SK-N-SH (cell line): ENCODE measurements at regions not wholly inside any gene's neighbourhood (a gene's known extent, or its start where the extent isn't known, plus 50 kb on each side); places are given as distances from the start of the nearest gene placed in this dataset.

Experiments used
- CTCF ChIA-PET: fragments of 300-600, 350-600 bp; formaldehyde crosslinking; extraction: SDS; loops from one replicate; lab custom pipeline; 2021; lab: Yijun Ruan, JAX
- POLR2A ChIA-PET: fragments of 350-600 bp; sonication (Branson Sonifier 250); formaldehyde crosslinking; extraction: SDS; loops from one replicate; lab custom pipeline; 2020; ENCODE audit warnings: antibody characterized with exemption, inconsistent platforms; lab: Yijun Ruan, JAX
- DNase-seq: peaks from one replicate; pipeline ENCODE4 v3.0.0; 2012
- H2AFZ ChIP-seq: fragments of 200-600 bp; sonication (generic); 2 replicates; pipeline ENCODE4 v1.8.1; 2016; ENCODE audit warnings: antibody characterized with exemption, mild to moderate bottlenecking, low read depth
- H3F3A ChIP-seq: fragments of 200-600 bp; sonication (generic); replicated peaks from 2 replicates; pipeline ENCODE3; 2016; ENCODE audit warnings: antibody characterized with exemption, mild to moderate bottlenecking; ENCODE audit not compliant: insufficient read depth
- H3K27ac ChIP-seq, 2 experiments: fragments of 200-500 bp in 1 of 2; fragments of 200-600 bp in 1 of 2; sonication (Bioruptor generic) in 1 of 2; sonication (generic), shearing (Covaris generic) in 1 of 2; 2 replicates each; pipeline versions ENCODE4 v1.5.1 to v1.6.1; 2014 to 2016; ENCODE audit warnings: low read depth in 2 of 2, inconsistent platforms in 1 of 2, low read length in 1 of 2, mild to moderate bottlenecking in 1 of 2, mixed read lengths in 1 of 2
- H3K27me3 ChIP-seq: fragments of 200-600 bp; sonication (generic), shearing (Covaris generic); 2 replicates; pipeline ENCODE4 v1.6.1; 2016; ENCODE audit warnings: mixed run types; ENCODE audit not compliant: insufficient read depth
- H3K36me3 ChIP-seq, 2 experiments: fragments of 200-500 bp in 1 of 2; fragments of 200-600 bp in 1 of 2; sonication (Bioruptor generic) in 1 of 2; sonication (generic) in 1 of 2; replicated peaks in 1 of 2; 2 replicates each; pipeline versions ENCODE3 to v1.5.1; 2014 to 2016; ENCODE audit warnings: low read length in 1 of 2, mild to moderate bottlenecking in 1 of 2; ENCODE audit not compliant: insufficient read depth in 2 of 2, control insufficient read depth in 1 of 2
- H3K4me1 ChIP-seq, 2 experiments: fragments of 200-500 bp in 1 of 2; fragments of 200-600 bp in 1 of 2; sonication (Bioruptor generic) in 1 of 2; sonication (generic), shearing (Covaris generic) in 1 of 2; 2 replicates each; pipeline versions ENCODE4 v1.5.1 to v1.6.1; 2014 to 2016; ENCODE audit warnings: low read depth in 1 of 2, low read length in 1 of 2, mixed run types in 1 of 2; ENCODE audit not compliant: insufficient read depth in 2 of 2, control insufficient read depth in 1 of 2
- H3K4me2 ChIP-seq: fragments of 200-600 bp; sonication (generic), shearing (Covaris generic); 2 replicates; pipeline ENCODE4 v1.6.1; 2017; ENCODE audit warnings: mixed run types
- H3K4me3 ChIP-seq, 2 experiments: fragments of 200-500 bp in 1 of 2; fragments of 200-600 bp in 1 of 2; sonication (Bioruptor generic) in 1 of 2; sonication (generic), shearing (Covaris generic) in 1 of 2; 2 replicates each; pipeline versions ENCODE4 v1.5.1 to v1.8.1; 2014 to 2016; ENCODE audit warnings: low read depth in 2 of 2, inconsistent platforms in 1 of 2, low read length in 1 of 2, mild to moderate bottlenecking in 1 of 2, mixed read lengths in 1 of 2, moderate library complexity in 1 of 2
- H3K79me2 ChIP-seq: fragments of 200-600 bp; sonication (generic); 2 replicates; pipeline ENCODE4 v1.8.1; 2017; ENCODE audit warnings: mild to moderate bottlenecking; ENCODE audit not compliant: insufficient read depth
- H3K9ac ChIP-seq: fragments of 200-600 bp; sonication (generic); 2 replicates; pipeline ENCODE4 v1.6.1; 2017; ENCODE audit warnings: mixed run types
- H3K9me2 ChIP-seq: fragments of 200-600 bp; sonication (generic); 2 replicates; pipeline ENCODE4 v1.6.1; 2017; ENCODE audit warnings: mixed run types
- H3K9me3 ChIP-seq: fragments of 200-600 bp; sonication (generic); 2 replicates; pipeline ENCODE4 v1.6.1; 2017; ENCODE audit warnings: mixed run types, mild to moderate bottlenecking, moderate library complexity
- H4K20me1 ChIP-seq: fragments of 200-600 bp; sonication (generic); 2 replicates; pipeline ENCODE4 v1.6.1; 2017; ENCODE audit warnings: mild to moderate bottlenecking, mixed run types; ENCODE audit not compliant: insufficient read depth
- CHD2 ChIP-seq: fragments of 150-350 bp; IDR thresholded peaks from 2 replicates; pipeline ENCODE4 v1.6.1; 2018; ENCODE audit warnings: low read length; ENCODE audit not compliant: partially characterized antibody
- EP300 ChIP-seq, 2 experiments: IDR thresholded peaks; 2 replicates each; pipeline versions ENCODE4 v1.4.0 to v1.6.1; 2012; ENCODE audit warnings: borderline replicate concordance in 1 of 2, low read depth in 1 of 2, low read length in 1 of 2
- FOSL2 ChIP-seq: IDR thresholded peaks from 2 replicates; pipeline ENCODE4 v1.4.0; 2012; ENCODE audit warnings: low read depth, mild to moderate bottlenecking, moderate library complexity, borderline replicate concordance
- GABPA ChIP-seq: IDR thresholded peaks from 2 replicates; pipeline ENCODE4 v1.4.0; 2012; ENCODE audit warnings: low read depth, mild to moderate bottlenecking
- MEF2A ChIP-seq: IDR thresholded peaks from 2 replicates; pipeline ENCODE4 v1.4.0; 2012; ENCODE audit warnings: low read depth, borderline replicate concordance
- NFIC ChIP-seq: IDR thresholded peaks from 2 replicates; pipeline ENCODE4 v1.4.0; 2012; ENCODE audit warnings: borderline replicate concordance
- NRF1 ChIP-seq: IDR thresholded peaks from 2 replicates; pipeline ENCODE4 v1.6.1; 2012; ENCODE audit warnings: low read depth, mild to moderate bottlenecking, low read length
- PBX3 ChIP-seq: IDR thresholded peaks from 2 replicates; pipeline ENCODE4; 2012
- POLR2AphosphoS5 ChIP-seq: IDR thresholded peaks from 2 replicates; pipeline ENCODE4 v1.6.1; 2012; ENCODE audit warnings: low read depth, low read length
- RCOR1 ChIP-seq: fragments of 150-350 bp; IDR thresholded peaks from 2 replicates; pipeline ENCODE4 v1.6.1; 2017; ENCODE audit warnings: antibody characterized with exemption, low read length
- RFX5 ChIP-seq: IDR thresholded peaks from 2 replicates; pipeline ENCODE4 v1.6.1; 2012; ENCODE audit warnings: mild to moderate bottlenecking, improper control_type of control experiment, low read length
- RXRA ChIP-seq: IDR thresholded peaks from 2 replicates; pipeline ENCODE4 v1.4.0; 2012; ENCODE audit warnings: low read depth, mild to moderate bottlenecking, borderline replicate concordance
- SIN3A ChIP-seq: IDR thresholded peaks from 2 replicates; pipeline ENCODE4 v1.6.1; 2012; ENCODE audit warnings: low read depth, mild to moderate bottlenecking, low read length, moderate library complexity, borderline replicate concordance
- TAF1 ChIP-seq: IDR thresholded peaks from 2 replicates; pipeline ENCODE4 v1.6.1; 2012; ENCODE audit warnings: low read depth, mild to moderate bottlenecking, low read length, moderate library complexity, borderline replicate concordance
- USF1 ChIP-seq: IDR thresholded peaks from 2 replicates; pipeline ENCODE4 v1.4.0; 2012; ENCODE audit warnings: low read depth, borderline replicate concordance
- YY1 ChIP-seq: IDR thresholded peaks from 2 replicates; pipeline ENCODE4 v1.4.0; 2012; ENCODE audit warnings: low read depth, mild to moderate bottlenecking
- WGBS: methylation state at CpG from one replicate; pipeline ENCODE4 v1.1.6; 2017; ENCODE audit warnings: low lambda C conversion rate; 5-methylcytosine and 5-hydroxymethylcytosine counted together
- TF ChIP-seq, protein P1 (sequence below): IDR thresholded peaks from 2 replicates; pipeline ENCODE4 v1.4.0; 2012; ENCODE audit warnings: low read depth
- TF ChIP-seq, protein P2 (sequence below): IDR thresholded peaks from 2 replicates; pipeline ENCODE4 v1.4.0; 2012; ENCODE audit warnings: low read depth, borderline replicate concordance
- TF ChIP-seq, protein P3 (sequence below): IDR thresholded peaks from 2 replicates; pipeline ENCODE4 v1.6.1; 2012; ENCODE audit warnings: mild to moderate bottlenecking, low read depth, low read length, moderate library complexity

- CTCF ChIA-PET = no interaction called here
- POLR2A ChIA-PET = no interaction called here
- DNase-seq = no peak
Observed at GRCh38 chrX:69257499-69258127, 92.4 kb upstream of the PJA1 start.

More at GRCh38 chrX:69257499-69258127, 92.4 kb upstream of the PJA1 start:
- Histone ChIP-seq H3K4me3 (no peak overlapping the region), H3K27me3 (peaks cover 23% of the 10 kb centered on the region), H3K27ac (no peak overlapping the region), H3K4me1 (peaks cover 0 to 5% of the 10 kb centered on the region in 2 experiments; a peak in 1 of 4 replicates), H3K36me3 (no peaks in the 10 kb centered on the region), H4K20me1 (no peaks in the 10 kb centered on the region), H2AFZ (no peak overlapping the region), H3K9ac (no peak overlapping the region), H3K79me2 (no peaks in the 10 kb centered on the region), H3K4me2 (no peak overlapping the region), H3K9me3 (no peaks in the 10 kb centered on the region), H3F3A (no peaks in the 10 kb centered on the region), H3K9me2 (no peaks in the 10 kb centered on the region)
- TF ChIP-seq, protein P1, sequence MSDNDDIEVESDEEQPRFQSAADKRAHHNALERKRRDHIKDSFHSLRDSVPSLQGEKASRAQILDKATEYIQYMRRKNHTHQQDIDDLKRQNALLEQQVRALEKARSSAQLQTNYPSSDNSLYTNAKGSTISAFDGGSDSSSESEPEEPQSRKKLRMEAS = no peak
- TF ChIP-seq, protein P2, sequence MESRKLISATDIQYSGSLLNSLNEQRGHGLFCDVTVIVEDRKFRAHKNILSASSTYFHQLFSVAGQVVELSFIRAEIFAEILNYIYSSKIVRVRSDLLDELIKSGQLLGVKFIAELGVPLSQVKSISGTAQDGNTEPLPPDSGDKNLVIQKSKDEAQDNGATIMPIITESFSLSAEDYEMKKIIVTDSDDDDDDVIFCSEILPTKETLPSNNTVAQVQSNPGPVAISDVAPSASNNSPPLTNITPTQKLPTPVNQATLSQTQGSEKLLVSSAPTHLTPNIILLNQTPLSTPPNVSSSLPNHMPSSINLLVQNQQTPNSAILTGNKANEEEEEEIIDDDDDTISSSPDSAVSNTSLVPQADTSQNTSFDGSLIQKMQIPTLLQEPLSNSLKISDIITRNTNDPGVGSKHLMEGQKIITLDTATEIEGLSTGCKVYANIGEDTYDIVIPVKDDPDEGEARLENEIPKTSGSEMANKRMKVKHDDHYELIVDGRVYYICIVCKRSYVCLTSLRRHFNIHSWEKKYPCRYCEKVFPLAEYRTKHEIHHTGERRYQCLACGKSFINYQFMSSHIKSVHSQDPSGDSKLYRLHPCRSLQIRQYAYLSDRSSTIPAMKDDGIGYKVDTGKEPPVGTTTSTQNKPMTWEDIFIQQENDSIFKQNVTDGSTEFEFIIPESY = no peak
- TF ChIP-seq, protein P3, sequence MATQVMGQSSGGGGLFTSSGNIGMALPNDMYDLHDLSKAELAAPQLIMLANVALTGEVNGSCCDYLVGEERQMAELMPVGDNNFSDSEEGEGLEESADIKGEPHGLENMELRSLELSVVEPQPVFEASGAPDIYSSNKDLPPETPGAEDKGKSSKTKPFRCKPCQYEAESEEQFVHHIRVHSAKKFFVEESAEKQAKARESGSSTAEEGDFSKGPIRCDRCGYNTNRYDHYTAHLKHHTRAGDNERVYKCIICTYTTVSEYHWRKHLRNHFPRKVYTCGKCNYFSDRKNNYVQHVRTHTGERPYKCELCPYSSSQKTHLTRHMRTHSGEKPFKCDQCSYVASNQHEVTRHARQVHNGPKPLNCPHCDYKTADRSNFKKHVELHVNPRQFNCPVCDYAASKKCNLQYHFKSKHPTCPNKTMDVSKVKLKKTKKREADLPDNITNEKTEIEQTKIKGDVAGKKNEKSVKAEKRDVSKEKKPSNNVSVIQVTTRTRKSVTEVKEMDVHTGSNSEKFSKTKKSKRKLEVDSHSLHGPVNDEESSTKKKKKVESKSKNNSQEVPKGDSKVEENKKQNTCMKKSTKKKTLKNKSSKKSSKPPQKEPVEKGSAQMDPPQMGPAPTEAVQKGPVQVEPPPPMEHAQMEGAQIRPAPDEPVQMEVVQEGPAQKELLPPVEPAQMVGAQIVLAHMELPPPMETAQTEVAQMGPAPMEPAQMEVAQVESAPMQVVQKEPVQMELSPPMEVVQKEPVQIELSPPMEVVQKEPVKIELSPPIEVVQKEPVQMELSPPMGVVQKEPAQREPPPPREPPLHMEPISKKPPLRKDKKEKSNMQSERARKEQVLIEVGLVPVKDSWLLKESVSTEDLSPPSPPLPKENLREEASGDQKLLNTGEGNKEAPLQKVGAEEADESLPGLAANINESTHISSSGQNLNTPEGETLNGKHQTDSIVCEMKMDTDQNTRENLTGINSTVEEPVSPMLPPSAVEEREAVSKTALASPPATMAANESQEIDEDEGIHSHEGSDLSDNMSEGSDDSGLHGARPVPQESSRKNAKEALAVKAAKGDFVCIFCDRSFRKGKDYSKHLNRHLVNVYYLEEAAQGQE = no peak
- no peak for TF ChIP-seq GABPA
- TF ChIP-seq YY1 = no peak
- no peak for TF ChIP-seq POLR2AphosphoS5
- TF ChIP-seq RCOR1 = no peak
- TF ChIP-seq USF1 = no peak
- TF ChIP-seq NFIC = no peak
- TF ChIP-seq EP300 (IDR thresholded peaks at IDR 0.05; ENCODE audit: borderline replicate concordance in 1 of 2, low read depth in 1 of 2, low read length in 1 of 2) = no peak
- TF ChIP-seq TAF1 = no peak
- no peak for TF ChIP-seq NRF1
- TF ChIP-seq RFX5 = no peak
- no peak for TF ChIP-seq CHD2
- no peak for TF ChIP-seq PBX3
- no peak for TF ChIP-seq FOSL2
- TF ChIP-seq SIN3A = no peak
- no peak for TF ChIP-seq MEF2A
- no peak for TF ChIP-seq RXRA
- WGBS = 28% methylated on average over 4 of the region's 5 CpGs
